ENCODE measurements at regions not wholly inside any gene's neighbourhood (a gene's known extent, or its start where the extent isn't known, plus 50 kb on each side); places are given as distances from the start of the nearest gene placed in this dataset.

- TF ChIP-seq CEBPB (IDR thresholded peaks at IDR 0.05; ENCODE audit: low read depth, low read length) (no peak), RNF2 (IDR thresholded peaks at IDR 0.05; ENCODE audit: borderline replicate concordance, low read depth, low read length, missing control alignments, poor library complexity, severe bottlenecking) (no peak), CHD2 (IDR thresholded peaks at IDR 0.05; ENCODE audit: low read length) (no peak), SP2 (IDR thresholded peaks at IDR 0.05; ENCODE audit: low read length) (no peak), POLR2A (IDR thresholded peaks at IDR 0.05; ENCODE audit: control extremely low read depth in 1 of 2, low read depth in 2 of 2, low read length in 2 of 2) (no peak), JUND (IDR thresholded peaks at IDR 0.05; ENCODE audit: low read length) (peak; percentile 68; the same call in 1 of the 2 replicates)
- TF ChIP-seq, protein P1, sequence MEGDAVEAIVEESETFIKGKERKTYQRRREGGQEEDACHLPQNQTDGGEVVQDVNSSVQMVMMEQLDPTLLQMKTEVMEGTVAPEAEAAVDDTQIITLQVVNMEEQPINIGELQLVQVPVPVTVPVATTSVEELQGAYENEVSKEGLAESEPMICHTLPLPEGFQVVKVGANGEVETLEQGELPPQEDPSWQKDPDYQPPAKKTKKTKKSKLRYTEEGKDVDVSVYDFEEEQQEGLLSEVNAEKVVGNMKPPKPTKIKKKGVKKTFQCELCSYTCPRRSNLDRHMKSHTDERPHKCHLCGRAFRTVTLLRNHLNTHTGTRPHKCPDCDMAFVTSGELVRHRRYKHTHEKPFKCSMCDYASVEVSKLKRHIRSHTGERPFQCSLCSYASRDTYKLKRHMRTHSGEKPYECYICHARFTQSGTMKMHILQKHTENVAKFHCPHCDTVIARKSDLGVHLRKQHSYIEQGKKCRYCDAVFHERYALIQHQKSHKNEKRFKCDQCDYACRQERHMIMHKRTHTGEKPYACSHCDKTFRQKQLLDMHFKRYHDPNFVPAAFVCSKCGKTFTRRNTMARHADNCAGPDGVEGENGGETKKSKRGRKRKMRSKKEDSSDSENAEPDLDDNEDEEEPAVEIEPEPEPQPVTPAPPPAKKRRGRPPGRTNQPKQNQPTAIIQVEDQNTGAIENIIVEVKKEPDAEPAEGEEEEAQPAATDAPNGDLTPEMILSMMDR (IDR thresholded peaks at IDR 0.05; ENCODE audit: control extremely low read depth in 1 of 3, insufficient read depth in 1 of 3, low read depth in 1 of 3, low read length in 3 of 3): no peak
Measured at GRCh38 chrX:113400193-113400704, 559.6 kb upstream of the AMOT start.
